ENCODE measurements at regions not wholly inside any gene's neighbourhood (a gene's known extent, or its start where the extent isn't known, plus 50 kb on each side); places are given as distances from the start of the nearest gene placed in this dataset.

DNA sequence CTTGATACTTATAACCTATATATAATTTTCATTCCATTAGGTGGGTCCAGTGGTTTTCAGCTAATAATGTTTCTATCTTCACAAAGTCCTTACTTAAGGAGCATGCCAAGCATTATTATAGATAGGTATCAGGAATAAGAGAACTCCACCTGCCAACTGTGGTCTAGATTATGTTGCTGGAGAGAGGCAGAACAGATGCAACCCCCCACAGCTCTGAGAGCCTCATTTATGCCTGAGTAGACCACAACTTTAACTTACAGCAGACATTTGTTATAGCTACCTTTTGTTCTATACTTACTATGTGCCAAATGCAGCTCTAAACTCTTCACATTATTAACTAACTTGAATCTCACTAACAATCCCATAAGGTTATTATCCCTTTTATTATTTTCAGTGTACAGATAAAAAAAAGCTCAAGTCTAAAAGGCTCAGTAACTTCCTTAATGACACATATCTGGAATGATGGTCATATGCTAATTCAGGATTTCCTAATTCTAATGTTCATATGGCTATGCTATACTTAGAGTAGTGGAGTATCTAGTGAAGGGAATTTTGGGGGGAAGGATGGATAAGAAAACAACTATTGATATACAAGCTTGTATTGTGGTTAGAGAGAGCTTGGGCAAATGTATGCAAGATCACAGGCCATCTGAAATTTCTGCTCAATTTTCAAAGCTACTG lies 119.1 kb upstream of the RND3 start:
- TF ChIP-seq, protein P1, sequence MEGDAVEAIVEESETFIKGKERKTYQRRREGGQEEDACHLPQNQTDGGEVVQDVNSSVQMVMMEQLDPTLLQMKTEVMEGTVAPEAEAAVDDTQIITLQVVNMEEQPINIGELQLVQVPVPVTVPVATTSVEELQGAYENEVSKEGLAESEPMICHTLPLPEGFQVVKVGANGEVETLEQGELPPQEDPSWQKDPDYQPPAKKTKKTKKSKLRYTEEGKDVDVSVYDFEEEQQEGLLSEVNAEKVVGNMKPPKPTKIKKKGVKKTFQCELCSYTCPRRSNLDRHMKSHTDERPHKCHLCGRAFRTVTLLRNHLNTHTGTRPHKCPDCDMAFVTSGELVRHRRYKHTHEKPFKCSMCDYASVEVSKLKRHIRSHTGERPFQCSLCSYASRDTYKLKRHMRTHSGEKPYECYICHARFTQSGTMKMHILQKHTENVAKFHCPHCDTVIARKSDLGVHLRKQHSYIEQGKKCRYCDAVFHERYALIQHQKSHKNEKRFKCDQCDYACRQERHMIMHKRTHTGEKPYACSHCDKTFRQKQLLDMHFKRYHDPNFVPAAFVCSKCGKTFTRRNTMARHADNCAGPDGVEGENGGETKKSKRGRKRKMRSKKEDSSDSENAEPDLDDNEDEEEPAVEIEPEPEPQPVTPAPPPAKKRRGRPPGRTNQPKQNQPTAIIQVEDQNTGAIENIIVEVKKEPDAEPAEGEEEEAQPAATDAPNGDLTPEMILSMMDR (IDR thresholded peaks at IDR 0.05; ENCODE audit: low read depth, low read length) = no peak
- no peak for TF ChIP-seq EZH2phosphoT487 (IDR thresholded peaks at IDR 0.05; ENCODE audit: low read depth)

Measured in OCI-LY3 (cell line).